Psoas muscle (tissue), 7 donors: ENCODE measurements at regions not wholly inside any gene's neighbourhood (a gene's known extent, or its start where the extent isn't known, plus 50 kb on each side); places are given as distances from the start of the nearest gene placed in this dataset.

Experiments used
- ATAC-seq, 4 donors: fragments of 200-7000 bp; cut with Tn5 transposase; one replicate each; pipeline ENCODE4 v1.9.1; 2020; ENCODE audit warnings: moderate library complexity in 3 of 4, mild to moderate bottlenecking in 2 of 4
- DNase-seq, 2 donors: peaks; one replicate each; pipeline ENCODE4 v3.0.0-alpha.2; 2020
- H3K27ac ChIP-seq: fragments of 200-600 bp; one replicate; pipeline ENCODE4 v1.8.0; 2022
- H3K27me3 ChIP-seq, 3 donors: fragments of 200-600 bp in 1 of 3; one replicate each; pipeline versions ENCODE4 v1.6.1 to v1.8.0; 2013 to 2022; ENCODE audit warnings: low read length in 2 of 3, mild to moderate bottlenecking in 2 of 3, moderate library complexity in 1 of 3; ENCODE audit not compliant: insufficient read depth in 3 of 3
- H3K36me3 ChIP-seq, 2 donors: fragments of 200-600 bp in 1 of 2; one replicate each; pipeline versions ENCODE4 v1.6.1 to v1.8.0; 2013 to 2022; ENCODE audit warnings: low read depth in 1 of 2, mild to moderate bottlenecking in 1 of 2, moderate library complexity in 1 of 2; ENCODE audit not compliant: insufficient read depth in 1 of 2
- H3K4me1 ChIP-seq: fragments of 200-600 bp; one replicate; pipeline ENCODE4 v1.8.0; 2022
- H3K4me3 ChIP-seq: fragments of 200-600 bp; one replicate; pipeline ENCODE4 v1.8.0; 2022; ENCODE audit warnings: mild to moderate bottlenecking
- H3K9me3 ChIP-seq: fragments of 200-600 bp; one replicate; pipeline ENCODE4 v1.8.0; 2022
- WGBS, 3 donors: extraction: QIAGEN DNeasy Blood & Tissue Kit; methylation state at CpG; one replicate each; pipeline versions ENCODE4 v1.1.6 to v1.1.7; 2013; 5-methylcytosine and 5-hydroxymethylcytosine counted together
- intact Hi-C, 2 donors: fragments of 100-400 bp; cut with DNase I; formaldehyde crosslinking; loops; one replicate each; pipeline versions ENCODE4 v1.11.0 to v1.14.2; 2022
- TF ChIP-seq, protein P1 (sequence below): fragments of 200-600 bp; IDR thresholded peaks from one replicate; pipeline ENCODE4 v1.8.0; 2022; ENCODE audit warnings: antibody characterized with exemption
- donor health status: healthy with polysubstance abuse.
- donor health status: DM: no; HTN: no; CAD: no; lungs with moderate emphysema.
- donor health status: Bipolar disorder and iron deficiency.
- donor health status: healthy.
- donor health status: DM: yes; HTN: yes; CAD: no.
- donor health status: DM: no; HTN: no; CAD: no.
- donor health status: DM: yes; HTN: yes; CAD: no.

DNA sequence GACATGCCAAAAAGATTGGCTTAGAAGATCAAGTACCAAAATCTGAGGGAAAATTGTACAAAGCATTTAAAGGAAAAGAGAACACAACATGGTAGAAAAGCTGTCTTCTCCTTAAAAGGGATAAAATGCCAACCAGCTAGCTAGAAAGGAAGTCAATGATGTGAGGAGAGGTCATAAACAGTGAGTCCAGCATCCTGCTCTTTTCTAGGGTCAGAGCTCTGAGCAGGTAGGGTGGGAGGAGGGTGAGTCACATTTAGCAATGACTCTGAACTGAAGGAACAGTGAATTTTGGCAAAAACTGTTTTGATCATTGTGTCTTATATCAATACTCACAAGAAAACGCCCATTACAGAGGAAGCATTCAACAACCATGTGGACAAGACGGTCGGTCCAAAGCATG, 322.3 kb downstream of the DAD1 start:
- no peak for DNase-seq
- intact Hi-C loops, result no loop called here
- TF ChIP-seq, protein P1, sequence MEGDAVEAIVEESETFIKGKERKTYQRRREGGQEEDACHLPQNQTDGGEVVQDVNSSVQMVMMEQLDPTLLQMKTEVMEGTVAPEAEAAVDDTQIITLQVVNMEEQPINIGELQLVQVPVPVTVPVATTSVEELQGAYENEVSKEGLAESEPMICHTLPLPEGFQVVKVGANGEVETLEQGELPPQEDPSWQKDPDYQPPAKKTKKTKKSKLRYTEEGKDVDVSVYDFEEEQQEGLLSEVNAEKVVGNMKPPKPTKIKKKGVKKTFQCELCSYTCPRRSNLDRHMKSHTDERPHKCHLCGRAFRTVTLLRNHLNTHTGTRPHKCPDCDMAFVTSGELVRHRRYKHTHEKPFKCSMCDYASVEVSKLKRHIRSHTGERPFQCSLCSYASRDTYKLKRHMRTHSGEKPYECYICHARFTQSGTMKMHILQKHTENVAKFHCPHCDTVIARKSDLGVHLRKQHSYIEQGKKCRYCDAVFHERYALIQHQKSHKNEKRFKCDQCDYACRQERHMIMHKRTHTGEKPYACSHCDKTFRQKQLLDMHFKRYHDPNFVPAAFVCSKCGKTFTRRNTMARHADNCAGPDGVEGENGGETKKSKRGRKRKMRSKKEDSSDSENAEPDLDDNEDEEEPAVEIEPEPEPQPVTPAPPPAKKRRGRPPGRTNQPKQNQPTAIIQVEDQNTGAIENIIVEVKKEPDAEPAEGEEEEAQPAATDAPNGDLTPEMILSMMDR, result no peak
- Histone ChIP-seq H3K4me3 (no peak overlapping the region), H3K36me3 (no peaks in the 10 kb centered on the region), H3K4me1 (no peaks in the 10 kb centered on the region), H3K27me3 (no peaks in the 10 kb centered on the region), H3K9me3 (no peaks in the 10 kb centered on the region), H3K27ac (no peak overlapping the region)
- ATAC-seq, result no peak
- WGBS, 3 donors, result 68 to 87% (median 86%) methylated on average over 3 of the region's 3 CpGs

DNA sequence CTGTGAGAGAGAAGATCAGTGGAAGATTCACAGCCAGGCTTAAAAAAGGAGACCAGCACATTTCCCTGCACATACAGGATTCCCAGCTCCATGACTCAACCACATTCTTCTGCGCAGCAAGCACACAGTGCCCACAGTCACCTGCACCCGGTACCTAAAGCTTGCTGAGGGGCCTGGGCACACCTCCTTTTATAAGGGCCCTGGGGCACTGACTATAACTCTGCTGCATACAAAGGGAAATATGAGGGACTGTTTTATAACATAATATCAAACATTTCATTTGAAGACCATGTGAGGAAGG, 322.9 kb downstream of the DAD1 start:
- no peak overlapping the region for H3K27ac ChIP-seq
- no peaks in the 10 kb centered on the region for H3K9me3 ChIP-seq
- H3K27me3 ChIP-seq, result no peaks in the 10 kb centered on the region
- no peak for ATAC-seq
- 71 to 98% (median 98%) methylated on average over 2 of the region's 2 CpGs for WGBS, 3 donors
- no peaks in the 10 kb centered on the region for H3K4me1 ChIP-seq
- no peaks in the 10 kb centered on the region for H3K36me3 ChIP-seq
- H3K4me3 ChIP-seq, result no peak overlapping the region
- intact Hi-C loops, result no loop called here
- TF ChIP-seq, protein P1, result no peak
- no peak for DNase-seq

DNA sequence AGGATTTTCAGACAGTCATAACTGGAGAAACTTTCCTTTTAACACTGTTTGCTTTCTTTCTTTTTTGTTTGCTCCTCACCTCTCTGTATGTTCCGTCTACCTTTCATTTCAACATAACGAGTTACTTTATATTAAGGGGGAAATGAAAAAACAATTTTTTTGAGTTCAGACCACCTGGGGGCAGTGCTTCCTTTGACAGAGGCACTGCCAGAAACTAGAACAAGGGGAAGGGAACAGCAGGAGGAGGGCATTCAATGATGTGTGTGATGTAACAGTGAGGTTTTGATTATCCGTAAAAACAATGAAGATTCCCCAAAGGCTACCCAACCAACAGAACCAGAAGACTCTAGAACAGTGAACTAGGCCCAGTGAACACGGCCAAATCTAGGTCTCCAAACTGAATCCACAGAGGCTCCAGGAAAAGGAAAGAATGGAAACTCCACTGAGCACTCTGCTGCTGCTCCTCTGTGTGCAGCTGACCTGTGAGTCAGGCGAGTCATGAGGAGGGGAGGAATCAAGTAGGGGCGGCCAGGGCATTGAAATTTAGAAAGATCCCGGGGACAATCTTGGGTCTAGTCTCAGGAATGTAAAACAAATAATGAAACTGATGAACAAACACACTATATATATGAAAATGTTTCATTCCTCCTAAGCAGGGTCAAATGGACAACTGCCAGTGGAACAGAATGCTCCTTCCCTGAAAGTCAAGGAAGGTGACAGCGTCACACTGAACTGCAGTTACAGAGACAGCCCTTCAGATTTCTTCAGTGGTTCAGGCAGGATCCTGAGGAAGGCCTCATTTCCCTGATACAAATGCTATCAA, 323.5 kb downstream of the DAD1 start:
- WGBS, 3 donors, result 49 to 70% (median 62%) methylated on average over 8 of the region's 8 CpGs
- no peak for ATAC-seq

DNA sequence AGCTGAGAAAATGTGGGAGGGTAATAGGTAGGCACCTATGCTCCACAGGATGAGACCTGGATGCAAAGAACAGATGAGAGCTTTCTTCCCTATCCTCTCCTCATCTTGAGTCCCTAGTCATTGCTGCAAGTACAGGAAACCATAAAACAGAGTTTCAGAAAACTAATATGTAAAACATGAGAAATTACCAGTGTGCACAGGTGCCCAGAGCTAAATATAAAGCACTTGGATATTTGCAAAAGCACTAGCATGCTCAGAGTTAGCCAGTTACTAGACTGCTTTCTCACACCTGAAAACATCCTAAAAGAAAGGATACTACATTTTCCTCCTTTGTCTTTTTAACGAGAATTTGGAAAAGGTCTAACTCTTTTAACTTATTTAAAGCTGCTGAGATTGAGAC, 324.3 kb downstream of the DAD1 start:
- intact Hi-C loops, result no loop called here

More for the DNA sequence above, 323.5 kb downstream of the DAD1 start:
- Histone ChIP-seq H3K27me3 (no peaks in the 10 kb centered on the region), H3K36me3 (no peaks in the 10 kb centered on the region), H3K9me3 (no peaks in the 10 kb centered on the region), H3K27ac (no peak overlapping the region), H3K4me3 (no peak overlapping the region), H3K4me1 (no peaks in the 10 kb centered on the region)
- intact Hi-C loops, result no loop called here
- TF ChIP-seq, protein P1, result no peak
- no peak for DNase-seq

More for the DNA sequence above, 324.3 kb downstream of the DAD1 start:
- Histone ChIP-seq H3K27me3 (no peaks in the 10 kb centered on the region), H3K36me3 (no peaks in the 10 kb centered on the region), H3K4me1 (no peaks in the 10 kb centered on the region), H3K4me3 (no peak overlapping the region), H3K27ac (no peak overlapping the region), H3K9me3 (no peaks in the 10 kb centered on the region)
- TF ChIP-seq, protein P1, result no peak
- 87 to 93% (median 90%) methylated on average over 1 of the region's 1 CpG for WGBS, 3 donors
- no peak for DNase-seq
- ATAC-seq, result no peak
